IPS-18a (cell line): ENCODE measurements at regions not wholly inside any gene's neighbourhood (a gene's known extent, or its start where the extent isn't known, plus 50 kb on each side); places are given as distances from the start of the nearest gene placed in this dataset.

Experiments used
- H3K27ac ChIP-seq: one replicate; pipeline ENCODE4 v1.5.1; 2013; ENCODE audit warnings: low read length
- H3K27me3 ChIP-seq: one replicate; pipeline ENCODE4 v1.6.1; 2013; ENCODE audit warnings: mild to moderate bottlenecking, low read length; ENCODE audit not compliant: control insufficient read depth, insufficient read depth
- H3K36me3 ChIP-seq: one replicate; pipeline ENCODE4 v1.6.1; 2013; ENCODE audit warnings: low read depth, low read length; ENCODE audit not compliant: control insufficient read depth
- H3K4me1 ChIP-seq: one replicate; pipeline ENCODE4 v1.6.1; 2013; ENCODE audit warnings: low read depth, low read length; ENCODE audit not compliant: control insufficient read depth
- H3K4me3 ChIP-seq: one replicate; pipeline ENCODE4 v1.5.1; 2013; ENCODE audit warnings: low read length
- H3K9ac ChIP-seq: one replicate; pipeline ENCODE4 v1.6.1; 2013; ENCODE audit warnings: mild to moderate bottlenecking, low read length, moderate library complexity
- H3K9me3 ChIP-seq: one replicate; pipeline ENCODE4 v1.6.1; 2013; ENCODE audit warnings: low read depth, low read length; ENCODE audit not compliant: control insufficient read depth

DNA sequence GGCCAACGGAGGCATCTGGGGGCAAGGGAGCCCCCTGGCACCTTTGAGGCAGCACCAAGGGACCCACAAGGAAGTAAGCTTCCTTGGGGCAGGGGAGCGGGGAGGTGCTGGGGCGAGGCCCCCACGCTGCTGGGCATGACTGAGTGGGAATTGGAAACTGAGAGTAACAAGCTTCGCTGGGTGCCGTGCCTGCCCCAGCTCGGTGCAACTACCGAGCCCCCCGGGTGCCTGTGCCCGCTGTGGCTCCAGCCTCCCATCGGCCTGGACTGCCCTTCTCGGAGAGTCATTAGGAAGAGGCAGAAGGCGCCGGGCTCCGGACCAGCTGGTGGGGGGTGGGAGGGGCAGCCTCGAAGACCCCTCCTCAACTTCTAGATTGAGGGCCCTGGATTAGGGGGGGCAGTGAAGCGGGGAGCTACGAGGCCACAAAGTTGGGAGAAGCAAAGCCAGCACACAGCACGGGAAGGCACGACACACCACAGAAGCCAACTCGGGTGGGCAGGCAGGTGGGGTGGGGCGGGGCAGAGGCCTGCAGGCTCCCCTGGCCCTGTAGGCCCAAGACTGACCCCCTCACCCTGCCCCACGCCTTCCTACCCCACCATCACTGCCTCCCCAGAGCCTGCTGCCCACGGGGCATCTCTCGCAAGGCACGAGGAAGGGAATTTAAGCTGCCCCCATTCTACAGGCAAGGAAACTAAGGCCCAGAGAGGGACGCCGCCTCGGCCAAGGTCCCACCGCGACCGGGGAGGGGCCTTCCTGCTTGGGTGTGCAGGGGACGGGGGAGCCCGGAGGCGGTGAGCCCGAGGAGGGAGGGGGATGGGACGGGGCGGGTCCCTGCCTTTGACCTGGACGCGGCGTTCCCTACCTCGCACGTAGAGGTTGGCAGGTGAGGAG, 83.2 kb downstream of the PTPRS start:
- H3K9me3 ChIP-seq: no peaks in the 10 kb centered on the region
- no peaks in the 10 kb centered on the region for H3K27me3 ChIP-seq
- H3K4me1 ChIP-seq: no peaks in the 10 kb centered on the region
- H3K9ac ChIP-seq: no peak overlapping the region
- H3K27ac ChIP-seq: no peak overlapping the region
- H3K36me3 ChIP-seq: peaks cover 55% of the 10 kb centered on the region
- H3K4me3 ChIP-seq: no peak overlapping the region

DNA sequence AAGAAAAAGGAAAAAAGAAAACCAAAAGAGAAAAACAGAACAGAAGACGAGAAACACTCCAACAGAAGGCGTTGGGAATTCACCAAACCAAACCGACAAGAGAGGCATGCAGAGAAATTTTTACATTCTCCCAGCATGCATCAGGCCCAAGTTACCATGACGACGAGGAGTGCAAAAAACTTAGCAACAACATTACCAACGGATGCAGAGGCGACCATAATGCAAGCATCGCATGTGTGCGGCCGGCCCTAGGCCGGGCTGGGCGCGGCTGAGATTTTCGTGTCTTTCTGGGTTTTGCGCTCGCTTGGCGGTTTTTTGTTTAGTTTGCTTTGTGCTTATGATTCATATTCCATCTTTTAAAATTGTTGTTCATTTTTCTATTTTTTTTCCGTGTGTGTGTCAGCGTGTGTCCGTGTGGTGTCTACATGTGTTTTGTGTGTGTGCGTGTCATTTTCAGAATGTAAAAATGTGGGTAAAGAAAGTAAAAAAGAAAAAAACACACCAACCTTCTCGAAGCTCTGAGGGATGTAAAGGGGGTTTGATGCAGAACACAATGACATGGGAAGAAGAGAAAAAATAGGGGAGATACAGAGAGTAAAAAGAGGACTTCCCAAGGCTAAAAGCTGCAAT, 84.9 kb downstream of the PTPRS start:
- H3K27ac ChIP-seq: no peak overlapping the region
- no peaks in the 10 kb centered on the region for H3K9me3 ChIP-seq
- no peak overlapping the region for H3K4me3 ChIP-seq
- H3K4me1 ChIP-seq: peaks cover 7% of the 10 kb centered on the region
- H3K36me3 ChIP-seq: peaks cover 43% of the 10 kb centered on the region
- H3K27me3 ChIP-seq: no peaks in the 10 kb centered on the region
- H3K9ac ChIP-seq: no peak overlapping the region

DNA sequence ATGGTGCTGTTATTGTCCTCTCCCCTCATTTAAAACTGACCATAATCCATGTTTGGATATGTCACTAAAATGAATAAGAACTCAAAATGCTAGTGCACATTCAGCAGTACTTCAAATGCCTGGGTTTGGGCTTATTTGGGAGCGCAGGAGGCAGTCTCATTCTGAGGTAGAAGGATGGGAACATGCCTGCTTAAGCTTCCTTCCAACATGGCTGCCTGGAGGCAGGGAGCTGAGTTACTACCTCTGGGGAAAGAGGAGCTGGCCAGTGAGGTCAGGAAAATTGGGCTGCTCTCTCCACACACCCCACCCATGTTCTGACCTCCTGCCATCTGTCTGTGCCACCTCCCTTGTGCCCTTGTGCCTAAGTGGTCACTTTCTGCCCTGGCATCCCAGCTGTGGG, 85.7 kb downstream of the PTPRS start:
- H3K36me3 ChIP-seq: peaks cover 40% of the 10 kb centered on the region
- H3K4me3 ChIP-seq: no peak overlapping the region
- no peak overlapping the region for H3K9ac ChIP-seq
- H3K4me1 ChIP-seq: peaks cover 7% of the 10 kb centered on the region
- no peak overlapping the region for H3K27ac ChIP-seq
- H3K9me3 ChIP-seq: no peaks in the 10 kb centered on the region
- no peaks in the 10 kb centered on the region for H3K27me3 ChIP-seq

DNA sequence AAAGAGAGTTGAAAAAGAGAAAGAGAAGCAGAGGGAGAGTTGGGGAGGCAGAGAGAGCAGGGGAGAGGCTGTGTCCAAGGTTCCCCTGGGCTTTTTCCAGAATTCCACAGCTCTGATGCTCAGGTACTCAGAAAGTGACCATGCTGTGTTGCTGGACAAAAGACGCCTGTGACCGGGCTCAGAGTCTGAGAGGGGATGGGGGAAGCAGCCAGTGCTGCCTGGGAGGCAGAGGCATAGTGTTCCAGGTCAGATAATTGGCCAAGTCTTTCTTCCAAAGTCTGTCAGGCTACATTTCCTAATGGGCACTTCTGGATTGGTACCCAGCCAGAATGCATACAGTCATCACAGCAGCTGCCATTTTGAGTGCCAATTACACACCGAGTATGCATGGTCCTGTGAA, 86.1 kb downstream of the PTPRS start:
- Histone ChIP-seq H3K27me3 (no peaks in the 10 kb centered on the region), H3K36me3 (peaks cover 36% of the 10 kb centered on the region)

DNA sequence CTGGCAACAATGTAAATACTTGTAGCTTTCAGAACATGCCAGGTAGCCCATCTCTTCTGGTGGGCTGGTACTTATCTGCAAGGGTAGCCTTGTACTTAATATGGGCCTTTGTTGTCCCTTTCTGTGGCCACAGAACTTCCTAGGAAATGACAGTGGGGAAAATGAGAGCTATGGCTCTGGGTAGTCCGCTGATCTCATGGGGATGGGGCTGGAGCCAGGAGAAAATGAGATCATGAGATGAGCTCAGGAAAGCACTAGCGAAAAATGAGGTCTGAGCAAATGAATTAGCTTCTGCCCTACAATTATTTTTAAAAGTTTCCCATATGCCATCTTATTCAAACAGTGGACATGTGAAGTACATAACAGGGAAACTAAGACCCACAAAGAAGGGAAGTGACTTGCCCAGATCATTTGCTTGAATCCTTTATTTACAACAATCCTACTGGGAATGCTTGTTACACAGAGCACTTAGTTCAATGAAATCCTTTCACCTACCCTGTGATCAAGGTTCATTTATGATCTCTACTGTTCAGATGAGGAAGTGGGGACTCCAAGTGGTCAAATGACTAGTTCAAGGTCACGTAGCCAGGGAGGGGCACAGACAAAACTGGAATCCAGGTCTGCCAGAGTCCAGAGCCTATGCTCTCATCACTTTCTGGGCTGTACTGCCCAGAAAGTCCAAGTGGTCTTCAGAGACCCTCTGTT, 87.1 kb downstream of the PTPRS start:
- no peak overlapping the region for H3K9ac ChIP-seq
- H3K27me3 ChIP-seq: no peaks in the 10 kb centered on the region
- peaks cover 27% of the 10 kb centered on the region for H3K36me3 ChIP-seq
- no peak overlapping the region for H3K4me3 ChIP-seq
- peaks cover 9% of the 10 kb centered on the region for H3K4me1 ChIP-seq
- no peak overlapping the region for H3K27ac ChIP-seq
- H3K9me3 ChIP-seq: no peaks in the 10 kb centered on the region

More for the DNA sequence above, 86.1 kb downstream of the PTPRS start:
- H3K9ac ChIP-seq: no peak overlapping the region
- peaks cover 7% of the 10 kb centered on the region for H3K4me1 ChIP-seq
- H3K9me3 ChIP-seq: no peaks in the 10 kb centered on the region
- no peak overlapping the region for H3K4me3 ChIP-seq
- no peak overlapping the region for H3K27ac ChIP-seq

DNA sequence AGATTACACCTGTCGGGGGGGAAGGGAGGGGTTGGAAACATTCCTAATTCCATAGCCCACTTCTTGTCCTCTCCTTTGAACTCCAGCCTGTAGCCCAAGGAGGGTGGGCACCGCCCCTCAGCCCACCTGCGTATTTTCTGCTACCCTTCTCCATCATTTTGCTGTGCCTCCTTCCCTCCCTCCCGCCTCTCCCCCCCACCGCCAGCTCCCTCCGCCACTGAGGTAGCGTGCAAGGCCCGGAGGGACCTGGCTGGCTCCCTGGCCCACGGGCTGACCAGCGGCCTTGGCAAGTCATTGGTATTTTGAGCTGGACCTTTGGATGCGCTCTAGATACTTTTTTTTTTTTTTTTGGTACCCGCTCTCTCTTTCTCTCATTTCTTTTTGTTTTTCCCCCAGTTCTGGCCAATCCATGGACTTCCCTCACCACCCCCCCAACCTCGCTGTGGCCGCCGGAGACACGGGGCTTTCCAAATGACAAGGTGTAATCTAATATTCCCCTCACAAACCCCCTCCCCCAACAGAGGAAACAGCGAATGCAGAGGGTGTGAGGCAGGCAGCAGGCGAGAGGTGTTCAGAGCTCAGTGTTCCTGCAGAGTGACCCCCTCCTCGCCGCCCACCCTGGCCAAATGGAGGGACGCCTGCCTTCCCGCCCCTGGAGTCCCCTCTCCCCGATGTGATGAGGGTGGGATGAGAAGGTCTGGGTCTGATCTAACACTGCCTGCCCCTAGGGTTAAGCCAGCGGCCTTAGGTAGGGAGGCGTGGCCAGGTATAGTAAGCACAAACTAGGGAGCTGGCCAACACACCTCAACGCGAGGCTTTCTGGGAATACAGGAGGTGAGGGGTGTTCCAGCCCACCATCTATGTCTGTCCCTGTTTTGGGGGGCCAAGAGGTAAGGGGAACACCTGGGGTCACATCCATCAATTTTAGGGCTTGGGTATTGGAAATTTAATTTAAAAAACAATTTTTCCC, 89.2 kb downstream of the PTPRS start:
- Histone ChIP-seq H3K36me3 (peaks cover 9% of the 10 kb centered on the region), H3K4me3 (peak overlapping the region; percentile 43), H3K4me1 (peaks cover 13% of the 10 kb centered on the region), H3K9me3 (no peaks in the 10 kb centered on the region), H3K9ac (peak overlapping the region; percentile 45), H3K27ac (peak overlapping the region; percentile 41), H3K27me3 (no peaks in the 10 kb centered on the region)

DNA sequence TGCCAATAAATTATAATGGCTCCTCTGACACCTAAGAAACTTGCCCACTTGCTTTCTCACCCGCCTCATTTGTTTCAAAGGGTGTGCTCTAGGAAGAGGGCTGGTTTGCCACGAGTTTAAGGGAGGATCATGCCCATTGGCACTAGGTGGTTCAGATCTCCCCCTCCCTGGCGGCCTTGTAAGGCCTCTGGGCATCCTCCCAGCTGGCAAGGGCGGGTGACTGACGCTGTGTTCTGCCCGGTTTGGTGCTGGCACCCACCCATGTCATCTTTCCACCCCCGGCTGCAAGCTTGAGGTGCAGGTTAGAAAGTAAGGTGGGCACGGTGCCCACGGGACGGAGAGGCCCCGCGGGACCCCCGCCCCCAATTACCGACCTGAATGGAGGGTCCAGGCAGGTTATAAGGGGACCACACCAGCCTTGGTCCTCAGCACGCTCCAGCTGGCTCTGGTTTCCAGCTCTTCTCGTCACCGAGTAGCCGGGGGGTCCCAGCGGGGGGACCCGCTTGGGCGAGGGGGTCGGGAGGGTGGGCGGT, 90.4 kb downstream of the PTPRS start:
- no peaks in the 10 kb centered on the region for H3K27me3 ChIP-seq
- H3K4me1 ChIP-seq: peaks cover 13% of the 10 kb centered on the region
- no peak overlapping the region for H3K27ac ChIP-seq
- no peaks in the 10 kb centered on the region for H3K9me3 ChIP-seq
- H3K9ac ChIP-seq: no peak overlapping the region
- no peak overlapping the region for H3K4me3 ChIP-seq
- peaks cover 9% of the 10 kb centered on the region for H3K36me3 ChIP-seq

DNA sequence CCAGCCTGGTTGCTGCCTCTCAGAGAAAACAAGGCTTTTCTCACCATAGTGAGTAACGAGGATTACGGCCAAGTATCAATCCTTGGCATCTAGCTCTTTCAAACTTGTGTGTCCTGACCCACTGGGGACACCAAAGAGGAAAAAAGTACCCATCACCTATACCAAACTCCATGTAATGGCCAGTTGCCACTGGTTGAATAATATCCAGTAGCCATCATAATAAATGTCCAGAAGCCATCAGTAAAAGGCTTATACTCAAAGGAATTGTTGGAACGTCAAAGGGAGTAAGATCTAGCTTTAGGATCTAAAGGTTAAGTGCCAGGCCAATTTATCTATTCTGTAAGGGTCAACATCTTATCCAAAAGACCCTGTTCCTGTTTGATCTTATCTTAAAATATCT, 91.1 kb downstream of the PTPRS start:
- Histone ChIP-seq H3K9ac (no peak overlapping the region), H3K4me1 (peaks cover 13% of the 10 kb centered on the region), H3K9me3 (no peaks in the 10 kb centered on the region), H3K36me3 (peaks cover 9% of the 10 kb centered on the region), H3K27ac (no peak overlapping the region), H3K4me3 (no peak overlapping the region), H3K27me3 (no peaks in the 10 kb centered on the region)

DNA sequence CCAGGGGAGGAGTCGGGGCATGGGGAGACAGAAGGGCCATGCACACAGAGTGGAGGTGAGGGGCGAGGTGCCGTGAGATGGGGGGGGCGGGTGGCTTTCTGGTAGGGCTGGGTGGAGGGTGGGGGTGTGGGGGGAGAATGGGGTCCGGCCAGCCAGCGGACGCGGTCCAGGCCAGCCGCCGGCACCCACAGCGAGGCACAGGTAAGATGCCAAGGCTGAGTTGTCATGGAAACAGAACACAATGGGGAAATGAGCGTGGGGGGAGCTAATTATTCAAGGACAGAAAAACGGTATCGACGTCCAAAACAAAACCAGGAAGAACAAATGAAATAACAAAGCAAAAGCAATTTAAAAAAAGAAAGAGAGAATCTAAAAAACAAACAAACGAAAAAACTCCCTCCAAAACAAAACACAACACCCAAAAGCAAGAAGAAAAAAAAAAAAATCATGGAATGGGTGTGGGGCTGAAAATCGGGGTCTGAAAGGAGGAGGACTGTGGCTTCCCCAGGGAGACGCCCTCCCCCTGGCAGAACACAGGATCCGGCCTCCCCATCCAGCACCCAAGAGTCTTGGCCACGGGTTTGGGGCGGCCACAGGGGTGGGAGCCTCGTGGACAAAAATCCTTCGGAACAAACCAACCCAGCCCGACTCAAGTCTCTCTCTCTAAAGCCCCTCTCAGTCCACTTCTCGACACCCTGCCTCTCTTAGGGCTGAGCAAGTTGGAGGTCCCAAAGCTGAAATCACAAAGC, 92.5 kb downstream of the PTPRS start:
- H3K27ac ChIP-seq: no peak overlapping the region

DNA sequence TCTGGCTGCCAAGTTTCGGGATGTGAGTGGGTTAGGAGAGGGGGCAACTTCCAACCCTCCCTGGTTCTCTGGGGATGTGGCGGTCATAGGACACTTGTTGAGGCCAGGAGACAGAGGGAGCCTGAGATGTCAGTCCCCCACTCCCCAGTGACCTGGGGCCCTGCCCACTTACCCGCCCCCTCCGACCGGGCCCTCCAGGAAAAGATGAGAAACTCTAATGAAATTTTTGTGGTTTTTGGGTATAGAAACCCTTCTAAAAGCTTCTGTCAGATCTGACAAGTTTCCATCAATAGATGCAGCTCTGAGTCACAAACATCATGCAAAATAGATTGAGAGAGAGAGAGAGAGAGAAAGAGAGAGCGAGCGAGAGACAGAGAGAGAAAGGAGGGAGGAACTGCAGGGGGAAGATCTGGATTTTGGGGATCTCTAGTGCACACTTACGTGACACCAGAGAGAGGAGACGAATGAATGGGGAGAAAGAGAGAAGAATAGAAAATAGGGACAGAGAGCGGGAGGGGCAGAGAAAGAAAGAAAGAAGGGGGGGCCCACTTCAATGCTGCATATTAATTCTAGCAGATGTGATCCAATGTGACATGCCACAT, 94.0 kb downstream of the PTPRS start:
- Histone ChIP-seq H3K4me1 (peaks cover 8% of the 10 kb centered on the region), H3K36me3 (peaks cover 12% of the 10 kb centered on the region), H3K9me3 (no peaks in the 10 kb centered on the region), H3K27me3 (no peaks in the 10 kb centered on the region), H3K27ac (no peak overlapping the region), H3K9ac (no peak overlapping the region), H3K4me3 (no peak overlapping the region)

More for the DNA sequence above, 92.5 kb downstream of the PTPRS start:
- no peak overlapping the region for H3K4me3 ChIP-seq
- H3K4me1 ChIP-seq: peaks cover 13% of the 10 kb centered on the region
- peaks cover 8% of the 10 kb centered on the region for H3K36me3 ChIP-seq
- H3K9me3 ChIP-seq: no peaks in the 10 kb centered on the region
- H3K9ac ChIP-seq: no peak overlapping the region
- H3K27me3 ChIP-seq: no peaks in the 10 kb centered on the region
